Rectal smooth muscle tissue (tissue), 1 donor: ENCODE measurements at regions not wholly inside any gene's neighbourhood (a gene's known extent, or its start where the extent isn't known, plus 50 kb on each side); places are given as distances from the start of the nearest gene placed in this dataset.
"Not testable (repeated sequence)": the region's sequence is repeated elsewhere in the genome, so short reads cannot be mapped to it uniquely, and the experiment has no call there.

Source experiments
- H3K27ac ChIP-seq: one replicate; pipeline ENCODE4 v1.7.0; 2013; ENCODE audit warnings: low read depth, low read length, inconsistent platforms
- H3K27me3 ChIP-seq: one replicate; pipeline ENCODE4 v1.7.0; 2013; ENCODE audit warnings: low read length; ENCODE audit not compliant: control insufficient read depth, insufficient read depth
- H3K36me3 ChIP-seq: one replicate; pipeline ENCODE4 v1.7.0; 2013; ENCODE audit warnings: low read length; ENCODE audit not compliant: control insufficient read depth, insufficient read depth
- H3K4me1 ChIP-seq: one replicate; pipeline ENCODE4 v1.7.0; 2013; ENCODE audit warnings: low read length; ENCODE audit not compliant: control insufficient read depth, insufficient read depth
- H3K4me3 ChIP-seq: one replicate; pipeline ENCODE4 v1.7.0; 2013; ENCODE audit warnings: low read length
- H3K9ac ChIP-seq: one replicate; pipeline ENCODE4 v1.7.0; 2013; ENCODE audit warnings: low read length

- Histone ChIP-seq H3K9ac (no peak overlapping the region), H3K36me3 (no peaks in the 10 kb centered on the region), H3K27me3 (no peaks in the 10 kb centered on the region), H3K27ac (no peak overlapping the region), H3K4me1 (no peaks in the 10 kb centered on the region), H3K4me3 (no peak overlapping the region)
Observed at GRCh38 chr9:33698267-33698666, 97.1 kb upstream of the PRSS3 start.

- H3K36me3 ChIP-seq, H3K4me3 ChIP-seq, H3K27me3 ChIP-seq, H3K9ac ChIP-seq, H3K27ac ChIP-seq, H3K4me1 ChIP-seq: not testable (repeated sequence)
Observed at GRCh38 chr9:33700940-33701339, 94.4 kb upstream of the PRSS3 start.

GRCh38 chr9:33703430-33704102 lies 91.8 kb upstream of the PRSS3 start:
- Histone ChIP-seq H3K4me1 (no peaks in the 10 kb centered on the region), H3K27me3 (no peaks in the 10 kb centered on the region), H3K36me3 (no peaks in the 10 kb centered on the region), H3K9ac (no peak overlapping the region), H3K27ac (no peak overlapping the region), H3K4me3 (no peak overlapping the region)

- not testable (repeated sequence) for H3K4me3 ChIP-seq, H3K4me1 ChIP-seq, H3K9ac ChIP-seq, H3K27ac ChIP-seq, H3K27me3 ChIP-seq, H3K36me3 ChIP-seq
Observed at GRCh38 chr9:33705440-33705839, 89.9 kb upstream of the PRSS3 start.

GRCh38 chr9:33708441-33708840 lies 86.9 kb upstream of the PRSS3 start:
- Histone ChIP-seq H3K4me3 (no peak overlapping the region), H3K9ac (no peak overlapping the region), H3K27ac (no peak overlapping the region), H3K27me3 (no peaks in the 10 kb centered on the region), H3K4me1 (no peaks in the 10 kb centered on the region), H3K36me3 (no peaks in the 10 kb centered on the region)

- Histone ChIP-seq H3K9ac (no peak overlapping the region), H3K27ac (no peak overlapping the region), H3K4me1 (no peaks in the 10 kb centered on the region), H3K36me3 (no peaks in the 10 kb centered on the region), H3K27me3 (no peaks in the 10 kb centered on the region), H3K4me3 (no peak overlapping the region)
Observed at GRCh38 chr9:33709269-33709668, 86.1 kb upstream of the PRSS3 start.

GRCh38 chr9:33711418-33711817 lies 83.9 kb upstream of the PRSS3 start:
- not testable (repeated sequence) for H3K27ac ChIP-seq, H3K27me3 ChIP-seq, H3K4me1 ChIP-seq, H3K4me3 ChIP-seq, H3K36me3 ChIP-seq, H3K9ac ChIP-seq

- Histone ChIP-seq H3K4me1 (no peaks in the 10 kb centered on the region), H3K27ac (no peak overlapping the region), H3K4me3 (no peak overlapping the region), H3K36me3 (no peaks in the 10 kb centered on the region), H3K9ac (no peak overlapping the region), H3K27me3 (no peaks in the 10 kb centered on the region)
Observed at GRCh38 chr9:33714989-33715388, 80.4 kb upstream of the PRSS3 start.

- H3K27ac ChIP-seq: no peak overlapping the region
- H3K4me1 ChIP-seq: no peaks in the 10 kb centered on the region
Observed at GRCh38 chr9:33718987-33719386, 76.4 kb upstream of the PRSS3 start.

GRCh38 chr9:33719581-33720374 lies 75.6 kb upstream of the PRSS3 start:
- no peaks in the 10 kb centered on the region for H3K36me3 ChIP-seq
- no peak overlapping the region for H3K27ac ChIP-seq
- no peaks in the 10 kb centered on the region for H3K4me1 ChIP-seq
- H3K27me3 ChIP-seq: no peaks in the 10 kb centered on the region
- no peak overlapping the region for H3K9ac ChIP-seq
- no peak overlapping the region for H3K4me3 ChIP-seq

More at GRCh38 chr9:33718987-33719386, 76.4 kb upstream of the PRSS3 start:
- Histone ChIP-seq H3K4me3 (no peak overlapping the region), H3K27me3 (no peaks in the 10 kb centered on the region), H3K36me3 (no peaks in the 10 kb centered on the region), H3K9ac (no peak overlapping the region)

GRCh38 chr9:33721674-33722358 lies 73.5 kb upstream of the PRSS3 start:
- no peak overlapping the region for H3K9ac ChIP-seq
- H3K36me3 ChIP-seq: no peaks in the 10 kb centered on the region
- no peak overlapping the region for H3K27ac ChIP-seq
- no peak overlapping the region for H3K4me3 ChIP-seq
- H3K4me1 ChIP-seq: no peaks in the 10 kb centered on the region
- H3K27me3 ChIP-seq: no peaks in the 10 kb centered on the region

- H3K36me3 ChIP-seq: no peaks in the 10 kb centered on the region
- no peaks in the 10 kb centered on the region for H3K27me3 ChIP-seq
Observed at GRCh38 chr9:33722359-33722675, 73.0 kb upstream of the PRSS3 start.

More at GRCh38 chr9:33722359-33722675, 73.0 kb upstream of the PRSS3 start:
- Histone ChIP-seq H3K27ac (no peak overlapping the region), H3K4me1 (no peaks in the 10 kb centered on the region), H3K9ac (no peak overlapping the region), H3K4me3 (no peak overlapping the region)
